ENCODE measurements at regions not wholly inside any gene's neighbourhood (a gene's known extent, or its start where the extent isn't known, plus 50 kb on each side); places are given as distances from the start of the nearest gene placed in this dataset.

- no peak overlapping the region for H3K4me3 ChIP-seq
- 73 to 74% methylated on average over 2 of the region's 2 CpGs for WGBS, 2 donors
- H3K27ac ChIP-seq: no peak overlapping the region
- no peak for TF ChIP-seq EP300 (IDR thresholded peaks at IDR 0.05)
- no peak for TF ChIP-seq POLR2A (IDR thresholded peaks at IDR 0.05)
- TF ChIP-seq CTCF (IDR thresholded peaks at IDR 0.05): no peak
- DNase-seq (ENCODE audit: low spot score in 2 of 2): no peak
- no peaks in the 10 kb centered on the region for H3K9me3 ChIP-seq
- H3K4me1 ChIP-seq: no peaks in the 10 kb centered on the region
- H3K36me3 ChIP-seq: no peaks in the 10 kb centered on the region
- no peaks in the 10 kb centered on the region for H3K27me3 ChIP-seq
These were observed 1300.5 kb downstream of the ARAP2 start for GRCh38 chr4:34943741-34944386.

- TF ChIP-seq POLR2A (IDR thresholded peaks at IDR 0.05) (no peak), CTCF (IDR thresholded peaks at IDR 0.05) (no peak), EP300 (IDR thresholded peaks at IDR 0.05) (no peak)
- no peak overlapping the region for H3K27ac ChIP-seq
- H3K4me3 ChIP-seq: no peak overlapping the region
- DNase-seq (ENCODE audit: low spot score in 2 of 2): no peak
- H3K27me3 ChIP-seq: no peaks in the 10 kb centered on the region
- no peaks in the 10 kb centered on the region for H3K36me3 ChIP-seq
- 29 to 50% methylated on average over 2 of the region's 2 CpGs for WGBS, 2 donors
- no peaks in the 10 kb centered on the region for H3K4me1 ChIP-seq
- H3K9me3 ChIP-seq: no peaks in the 10 kb centered on the region
These were observed 1293.4 kb downstream of the ARAP2 start for GRCh38 chr4:34950926-34951325.

- WGBS, 2 donors: 87 to 88% methylated on average over 9 of the region's 9 CpGs
- Histone ChIP-seq H3K27ac (no peak overlapping the region), H3K4me3 (no peak overlapping the region), H3K4me1 (no peaks in the 10 kb centered on the region), H3K9me3 (no peaks in the 10 kb centered on the region), H3K36me3 (no peaks in the 10 kb centered on the region), H3K27me3 (no peaks in the 10 kb centered on the region)
- TF ChIP-seq EP300 (IDR thresholded peaks at IDR 0.05): no peak
- TF ChIP-seq CTCF (IDR thresholded peaks at IDR 0.05): no peak
- TF ChIP-seq POLR2A (IDR thresholded peaks at IDR 0.05): no peak
- no peak for DNase-seq (ENCODE audit: low spot score in 2 of 2)
These were observed 1291.0 kb downstream of the ARAP2 start for GRCh38 chr4:34953145-34953799.

- H3K4me3 ChIP-seq: no peak overlapping the region
- H3K4me1 ChIP-seq: no peaks in the 10 kb centered on the region
- no peak for TF ChIP-seq EP300 (IDR thresholded peaks at IDR 0.05)
These were observed 1279.7 kb downstream of the ARAP2 start for GRCh38 chr4:34964613-34965012.

GRCh38 chr4:34972189-34972588, 1272.1 kb downstream of the ARAP2 start:
- 91 to 96% methylated on average over 3 of the region's 3 CpGs for WGBS, 2 donors
- no peaks in the 10 kb centered on the region for H3K36me3 ChIP-seq
- no peak overlapping the region for H3K4me3 ChIP-seq
- H3K9me3 ChIP-seq: no peaks in the 10 kb centered on the region
- H3K4me1 ChIP-seq: no peaks in the 10 kb centered on the region
- H3K27ac ChIP-seq: no peak overlapping the region
- H3K27me3 ChIP-seq: no peaks in the 10 kb centered on the region
- TF ChIP-seq CTCF (IDR thresholded peaks at IDR 0.05) (no peak), POLR2A (IDR thresholded peaks at IDR 0.05) (no peak), EP300 (IDR thresholded peaks at IDR 0.05) (no peak)
- no peak for DNase-seq (ENCODE audit: low spot score in 2 of 2)

More at GRCh38 chr4:34964613-34965012, 1279.7 kb downstream of the ARAP2 start:
- H3K9me3 ChIP-seq: no peaks in the 10 kb centered on the region
- 37 to 40% methylated on average over 2 of the region's 2 CpGs for WGBS, 2 donors
- DNase-seq (ENCODE audit: low spot score in 2 of 2): no peak
- no peaks in the 10 kb centered on the region for H3K27me3 ChIP-seq
- no peak overlapping the region for H3K27ac ChIP-seq
- H3K36me3 ChIP-seq: no peaks in the 10 kb centered on the region
